ENCODE measurements at regions not wholly inside any gene's neighbourhood (a gene's known extent, or its start where the extent isn't known, plus 50 kb on each side); places are given as distances from the start of the nearest gene placed in this dataset.

DNA sequence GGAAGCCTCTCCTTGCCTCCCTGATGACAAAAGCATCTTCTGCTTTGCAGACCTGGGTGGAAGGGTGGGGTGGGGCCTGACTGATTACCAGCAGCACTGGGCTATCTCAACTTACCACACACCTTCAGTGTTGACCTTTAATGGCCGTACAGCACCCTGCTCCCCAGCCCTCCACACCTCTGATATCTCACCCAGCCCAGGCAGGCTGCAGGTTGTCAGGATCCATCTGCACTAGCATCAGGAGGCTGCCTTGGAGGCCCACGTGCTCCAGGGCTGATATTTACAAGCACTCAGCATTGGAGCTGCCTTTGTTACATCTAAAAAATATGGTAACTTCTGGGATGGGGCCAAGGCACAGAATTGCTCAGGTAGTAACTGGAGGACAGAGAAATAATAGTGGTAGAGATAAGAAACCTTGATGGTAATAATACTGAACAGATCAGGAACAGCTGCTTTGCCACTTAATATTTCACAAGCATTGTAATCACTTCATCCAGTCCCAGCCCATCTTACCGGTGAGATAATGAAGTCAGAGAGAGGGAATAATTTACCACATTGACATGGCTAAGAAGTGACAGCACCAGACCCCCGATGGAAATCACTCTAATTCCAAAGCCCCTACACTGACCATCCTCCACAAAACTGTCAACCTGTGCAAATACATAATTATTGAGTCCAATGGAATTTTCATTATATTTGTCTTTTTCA lies 125.2 kb upstream of the RFLNA start (continued):
- TF ChIP-seq TOE1 (IDR thresholded peaks at IDR 0.05; ENCODE audit: borderline replicate concordance) (no peak), TOE1 (CRISPR knock-in tag; IDR thresholded peaks at IDR 0.05; ENCODE audit: borderline replicate concordance, low read depth) (no peak), PHF21A (IDR thresholded peaks at IDR 0.05; ENCODE audit: borderline replicate concordance, low read depth) (no peak), SNRNP70 (optimal IDR thresholded peaks at IDR 0.05; ENCODE audit: low read depth, low read length) (no peak), CTBP1 (IDR thresholded peaks at IDR 0.05; ENCODE audit: borderline replicate concordance) (peak; percentile 80; the same call in 1 of the 2 replicates), NELFE (IDR thresholded peaks at IDR 0.05; ENCODE audit: insufficient read depth, insufficient read length) (no peak), DIDO1 (tag; IDR thresholded peaks at IDR 0.05; ENCODE audit: low read depth) (no peak), ILF3 (IDR thresholded peaks at IDR 0.05; ENCODE audit: borderline replicate concordance) (no peak), RBM14 (IDR thresholded peaks at IDR 0.05; ENCODE audit: borderline replicate concordance, insufficient read depth, low read depth, low read length) (no peak), RBBP5 (IDR thresholded peaks at IDR 0.05; ENCODE audit: borderline replicate concordance, insufficient read depth, low read length, poor library complexity, severe bottlenecking) (no peak), ZNF282 (CRISPR knock-in tag; IDR thresholded peaks at IDR 0.05) (no peak), SMARCB1 (IDR thresholded peaks at IDR 0.05; ENCODE audit: insufficient read length, low read depth) (no peak), SUPT5H (IDR thresholded peaks at IDR 0.05) (no peak), HDAC6 (IDR thresholded peaks at IDR 0.05; ENCODE audit: low read depth, low read length) (no peak), ADNP (tag; IDR thresholded peaks at IDR 0.05) (no peak)
- TF ChIP-seq, protein P1, sequence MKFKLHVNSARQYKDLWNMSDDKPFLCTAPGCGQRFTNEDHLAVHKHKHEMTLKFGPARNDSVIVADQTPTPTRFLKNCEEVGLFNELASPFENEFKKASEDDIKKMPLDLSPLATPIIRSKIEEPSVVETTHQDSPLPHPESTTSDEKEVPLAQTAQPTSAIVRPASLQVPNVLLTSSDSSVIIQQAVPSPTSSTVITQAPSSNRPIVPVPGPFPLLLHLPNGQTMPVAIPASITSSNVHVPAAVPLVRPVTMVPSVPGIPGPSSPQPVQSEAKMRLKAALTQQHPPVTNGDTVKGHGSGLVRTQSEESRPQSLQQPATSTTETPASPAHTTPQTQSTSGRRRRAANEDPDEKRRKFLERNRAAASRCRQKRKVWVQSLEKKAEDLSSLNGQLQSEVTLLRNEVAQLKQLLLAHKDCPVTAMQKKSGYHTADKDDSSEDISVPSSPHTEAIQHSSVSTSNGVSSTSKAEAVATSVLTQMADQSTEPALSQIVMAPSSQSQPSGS (CRISPR knock-in tag; IDR thresholded peaks at IDR 0.05) = no peak
- TF ChIP-seq, protein P2, sequence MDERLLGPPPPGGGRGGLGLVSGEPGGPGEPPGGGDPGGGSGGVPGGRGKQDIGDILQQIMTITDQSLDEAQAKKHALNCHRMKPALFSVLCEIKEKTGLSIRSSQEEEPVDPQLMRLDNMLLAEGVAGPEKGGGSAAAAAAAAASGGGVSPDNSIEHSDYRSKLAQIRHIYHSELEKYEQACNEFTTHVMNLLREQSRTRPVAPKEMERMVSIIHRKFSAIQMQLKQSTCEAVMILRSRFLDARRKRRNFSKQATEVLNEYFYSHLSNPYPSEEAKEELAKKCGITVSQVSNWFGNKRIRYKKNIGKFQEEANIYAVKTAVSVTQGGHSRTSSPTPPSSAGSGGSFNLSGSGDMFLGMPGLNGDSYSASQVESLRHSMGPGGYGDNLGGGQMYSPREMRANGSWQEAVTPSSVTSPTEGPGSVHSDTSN (CRISPR knock-in tag; IDR thresholded peaks at IDR 0.05; ENCODE audit: low read depth) = no peak
- TF ChIP-seq, protein P2 (tag; conservative IDR thresholded peaks at IDR 0.05; ENCODE audit: low read depth) = no peak
- TF ChIP-seq, protein P3, sequence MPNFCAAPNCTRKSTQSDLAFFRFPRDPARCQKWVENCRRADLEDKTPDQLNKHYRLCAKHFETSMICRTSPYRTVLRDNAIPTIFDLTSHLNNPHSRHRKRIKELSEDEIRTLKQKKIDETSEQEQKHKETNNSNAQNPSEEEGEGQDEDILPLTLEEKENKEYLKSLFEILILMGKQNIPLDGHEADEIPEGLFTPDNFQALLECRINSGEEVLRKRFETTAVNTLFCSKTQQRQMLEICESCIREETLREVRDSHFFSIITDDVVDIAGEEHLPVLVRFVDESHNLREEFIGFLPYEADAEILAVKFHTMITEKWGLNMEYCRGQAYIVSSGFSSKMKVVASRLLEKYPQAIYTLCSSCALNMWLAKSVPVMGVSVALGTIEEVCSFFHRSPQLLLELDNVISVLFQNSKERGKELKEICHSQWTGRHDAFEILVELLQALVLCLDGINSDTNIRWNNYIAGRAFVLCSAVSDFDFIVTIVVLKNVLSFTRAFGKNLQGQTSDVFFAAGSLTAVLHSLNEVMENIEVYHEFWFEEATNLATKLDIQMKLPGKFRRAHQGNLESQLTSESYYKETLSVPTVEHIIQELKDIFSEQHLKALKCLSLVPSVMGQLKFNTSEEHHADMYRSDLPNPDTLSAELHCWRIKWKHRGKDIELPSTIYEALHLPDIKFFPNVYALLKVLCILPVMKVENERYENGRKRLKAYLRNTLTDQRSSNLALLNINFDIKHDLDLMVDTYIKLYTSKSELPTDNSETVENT (CRISPR knock-in tag; IDR thresholded peaks at IDR 0.05) = no peak
- TF ChIP-seq, protein P4, sequence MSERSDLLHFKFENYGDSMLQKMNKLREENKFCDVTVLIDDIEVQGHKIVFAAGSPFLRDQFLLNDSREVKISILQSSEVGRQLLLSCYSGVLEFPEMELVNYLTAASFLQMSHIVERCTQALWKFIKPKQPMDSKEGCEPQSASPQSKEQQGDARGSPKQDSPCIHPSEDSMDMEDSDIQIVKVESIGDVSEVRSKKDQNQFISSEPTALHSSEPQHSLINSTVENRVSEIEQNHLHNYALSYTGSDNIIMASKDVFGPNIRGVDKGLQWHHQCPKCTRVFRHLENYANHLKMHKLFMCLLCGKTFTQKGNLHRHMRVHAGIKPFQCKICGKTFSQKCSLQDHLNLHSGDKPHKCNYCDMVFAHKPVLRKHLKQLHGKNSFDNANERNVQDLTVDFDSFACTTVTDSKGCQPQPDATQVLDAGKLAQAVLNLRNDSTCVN (CRISPR knock-in tag; IDR thresholded peaks at IDR 0.05) = no peak
